Activated CD4-positive, alpha-beta T cell treated with anti-CD3 and anti-CD28 coated beads for 1 hour (primary cell): ENCODE measurements at regions not wholly inside any gene's neighbourhood (a gene's known extent, or its start where the extent isn't known, plus 50 kb on each side); places are given as distances from the start of the nearest gene placed in this dataset.

Experiments
- DNase-seq: peaks from one replicate; pipeline ENCODE4 v3.0.0-alpha.2; 2020

DNA sequence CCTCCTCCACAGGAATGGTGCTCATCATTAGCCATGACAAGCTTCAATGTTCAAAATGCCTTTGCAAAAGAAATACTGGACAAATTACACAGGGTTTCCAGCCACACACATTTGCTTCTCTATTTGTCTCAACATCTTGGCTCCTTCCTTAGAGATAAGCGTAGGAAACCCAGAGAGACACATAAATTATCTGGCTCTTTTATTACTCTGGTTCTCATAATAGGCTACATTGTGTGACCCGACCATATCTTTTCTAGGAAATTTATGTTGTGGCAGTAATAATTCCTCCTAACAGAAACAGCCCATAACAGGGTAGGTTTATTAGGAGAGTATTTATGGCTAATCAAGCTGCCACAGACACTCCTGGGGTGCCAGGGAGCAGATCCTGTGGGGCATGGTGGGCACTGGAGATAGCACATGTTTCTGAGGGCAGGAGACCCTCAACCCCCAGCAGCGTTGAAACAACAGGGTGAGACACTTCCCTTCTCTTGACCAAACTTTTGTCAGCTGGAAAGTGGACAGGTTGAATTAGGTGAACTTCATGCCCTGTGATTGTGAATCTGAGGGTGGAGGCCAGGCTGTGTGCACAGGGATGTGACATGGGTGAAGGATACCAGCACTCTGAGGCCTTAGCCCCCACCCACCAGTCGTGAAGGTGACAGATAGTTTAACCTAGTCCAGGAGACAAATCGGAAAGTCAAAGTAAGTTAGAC, 295.9 kb upstream of the ZNF32 start:
- no peak for DNase-seq

DNA sequence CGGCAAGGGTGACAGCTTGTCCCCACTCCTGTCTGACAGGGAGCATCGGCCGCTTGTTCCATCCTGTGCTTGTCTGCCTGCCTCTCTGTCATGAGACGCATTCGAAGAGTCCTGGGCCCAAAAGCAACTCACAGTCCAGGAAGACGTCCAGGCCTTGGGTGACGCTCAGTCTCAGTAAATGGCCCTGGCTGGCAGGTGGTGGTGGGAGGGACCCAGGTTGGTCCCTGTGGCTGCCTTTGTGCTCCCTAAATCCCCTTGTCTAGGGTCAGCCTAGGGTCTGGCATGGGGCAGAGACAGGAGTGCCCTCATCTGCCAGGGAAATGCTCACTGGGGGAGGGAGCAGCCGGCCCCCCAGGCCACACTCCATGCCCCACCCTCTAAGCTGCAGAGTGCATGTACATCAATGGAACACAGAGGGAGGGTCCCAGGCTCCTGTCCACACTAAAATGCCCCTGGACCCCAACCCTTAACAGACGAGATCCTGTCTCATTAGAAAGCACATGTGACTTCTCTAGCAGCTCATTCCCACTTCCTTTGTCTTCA, 295.2 kb upstream of the ZNF32 start:
- no peak for DNase-seq

DNA sequence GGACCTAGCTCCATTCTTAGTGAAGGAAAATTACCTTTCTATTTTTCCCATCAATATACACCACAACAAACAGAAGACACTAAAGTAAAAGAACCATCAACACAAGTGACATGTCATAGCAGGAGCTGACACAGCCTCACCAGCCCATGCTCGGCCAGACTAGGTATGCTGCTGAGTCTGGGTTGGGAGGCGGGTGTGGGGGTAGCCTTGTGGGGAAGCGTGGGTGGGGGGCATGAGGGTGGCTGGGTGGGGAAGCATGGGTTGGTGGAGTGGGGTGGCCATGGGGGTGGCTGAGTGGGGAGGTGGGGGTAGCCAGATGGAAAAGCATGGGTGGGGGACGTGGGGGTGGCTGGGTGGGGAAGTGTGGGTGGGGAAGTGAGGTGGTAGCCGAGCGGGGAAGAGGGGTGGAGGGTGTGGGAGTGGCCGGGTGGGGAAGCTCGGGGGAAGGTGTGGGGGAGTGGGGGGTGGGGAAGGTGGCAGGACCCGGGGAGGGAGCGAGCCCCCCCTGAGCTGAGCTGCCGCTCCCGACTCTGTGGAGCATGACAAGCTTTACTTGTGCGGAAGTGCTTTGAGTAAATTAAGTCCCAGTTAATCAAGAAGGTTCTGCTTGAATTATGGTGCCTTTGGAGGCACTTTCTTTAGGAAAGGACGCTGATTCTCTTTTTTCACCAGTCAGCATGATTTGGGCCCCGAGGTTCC, 294.6 kb upstream of the ZNF32 start:
- no peak for DNase-seq

DNA sequence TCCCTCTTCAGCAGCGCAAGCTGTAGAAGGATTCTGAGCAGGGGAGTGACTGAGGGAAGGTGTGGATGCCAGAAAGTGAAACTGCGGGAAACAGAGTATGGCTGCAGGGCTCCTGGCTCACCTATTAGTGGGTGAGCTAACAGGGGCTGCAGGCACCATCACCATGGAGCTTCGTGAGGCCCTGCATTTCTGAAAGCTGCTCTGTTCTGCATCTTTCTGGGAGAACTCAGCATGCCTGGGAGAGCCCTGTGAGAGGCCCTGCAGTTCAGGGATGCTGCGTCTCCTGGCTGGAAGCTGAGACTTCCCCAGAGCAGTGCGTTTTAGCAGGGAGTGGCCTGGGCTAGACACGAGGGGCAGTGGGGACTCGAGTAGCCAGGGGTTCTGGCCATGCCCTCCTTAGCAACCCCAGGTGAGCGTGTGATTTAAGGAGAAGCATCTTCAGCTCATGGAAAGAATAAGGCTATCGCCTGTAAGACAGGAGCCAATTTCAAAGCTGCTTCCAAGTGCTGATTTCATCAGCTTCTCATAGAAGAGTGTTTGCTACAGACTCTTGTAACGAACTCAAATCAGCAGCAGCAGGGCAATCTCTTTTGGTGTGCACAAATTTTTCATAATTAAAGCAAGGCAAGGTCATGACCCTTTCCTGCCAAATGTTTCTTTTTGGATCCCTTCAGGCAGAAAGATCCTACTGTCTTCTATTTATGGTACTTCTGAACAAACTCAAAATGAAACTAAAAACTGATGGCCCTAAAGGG, 293.6 kb upstream of the ZNF32 start:
- DNase-seq, result no peak

DNA sequence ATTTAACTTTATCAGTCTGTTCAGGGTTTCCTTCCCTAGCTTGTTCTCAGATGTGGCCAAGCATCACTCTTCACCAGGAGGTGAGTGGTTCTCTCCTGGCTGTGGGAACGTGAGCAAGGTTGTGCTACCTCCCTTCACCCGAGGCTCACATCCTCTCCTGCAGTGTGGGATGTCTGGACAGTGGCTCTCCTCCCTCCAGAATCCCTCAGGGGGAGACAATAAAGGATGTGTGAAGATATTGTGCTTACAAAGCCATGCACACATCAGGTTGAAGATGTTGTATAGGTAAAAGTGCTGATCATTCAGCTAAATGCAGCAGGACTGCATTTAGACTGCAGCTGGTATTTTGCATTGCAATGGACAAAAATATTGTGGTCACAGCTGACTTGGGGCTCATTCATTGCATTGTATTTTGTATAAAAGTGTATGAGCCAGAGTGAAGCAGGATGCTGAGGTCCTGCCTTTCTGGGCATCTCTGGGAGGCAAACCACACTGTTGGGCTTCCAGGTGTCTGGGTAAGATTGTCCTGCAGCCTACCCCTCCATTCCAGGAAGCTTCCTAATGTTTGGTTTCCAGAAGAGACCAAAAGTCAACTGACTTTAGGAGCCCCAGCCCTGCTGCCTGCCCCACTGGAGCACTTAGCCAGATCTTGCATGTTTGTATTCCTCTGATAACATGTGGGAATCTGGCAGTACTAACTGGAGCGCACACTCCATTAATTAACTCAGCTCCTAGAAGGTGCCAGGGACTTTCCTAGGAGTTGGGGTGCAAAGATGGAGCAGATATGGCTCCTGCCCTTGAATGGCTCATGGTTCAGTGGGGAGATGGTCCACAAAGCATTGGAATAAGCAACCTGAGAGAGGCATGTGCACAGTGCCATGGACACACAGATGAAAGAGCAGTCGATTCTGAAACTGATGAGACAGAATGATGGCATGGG, 292.5 kb upstream of the ZNF32 start:
- no peak for DNase-seq

DNA sequence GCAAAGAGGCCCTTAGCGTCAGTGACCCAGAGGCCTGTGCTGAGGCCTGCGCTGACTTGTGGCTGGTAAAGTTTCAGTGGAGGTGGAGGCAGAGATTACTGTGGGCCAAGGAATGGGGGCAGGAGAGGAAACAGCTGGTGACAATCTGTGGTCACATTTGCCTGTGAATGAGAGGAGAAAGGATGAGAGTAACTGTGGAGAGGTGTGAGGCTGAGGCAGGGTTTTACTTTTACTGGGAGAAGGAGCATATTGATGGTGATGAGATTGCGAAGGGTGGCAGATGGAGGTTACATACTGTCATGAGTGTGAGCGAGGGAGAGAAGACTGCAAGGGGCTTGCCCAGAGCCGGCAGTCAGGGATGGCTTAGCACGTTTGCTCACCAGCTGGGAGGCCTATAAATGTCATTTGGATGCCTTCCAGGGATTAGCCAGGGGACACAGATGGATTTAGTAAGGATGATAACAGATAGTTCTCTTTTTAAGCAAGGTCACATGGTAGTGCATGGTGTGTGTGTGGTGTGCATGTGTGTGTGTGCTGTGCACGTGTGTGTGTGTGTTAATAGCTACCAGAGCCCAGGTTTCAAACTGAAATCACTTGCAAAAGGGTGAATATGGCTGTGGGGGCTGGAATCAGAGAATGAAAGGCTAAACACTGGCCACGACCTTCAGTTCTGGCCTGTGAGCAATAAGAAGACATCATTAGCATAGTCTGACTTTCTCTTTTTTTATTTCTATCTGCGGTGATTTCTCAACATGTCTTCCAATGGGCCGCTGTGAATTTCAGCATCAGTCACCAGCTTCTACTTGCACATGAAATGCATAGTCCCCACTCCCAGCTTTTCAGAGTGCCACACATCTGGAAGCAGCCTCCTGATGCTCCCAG, 291.5 kb upstream of the ZNF32 start:
- no peak for DNase-seq

DNA sequence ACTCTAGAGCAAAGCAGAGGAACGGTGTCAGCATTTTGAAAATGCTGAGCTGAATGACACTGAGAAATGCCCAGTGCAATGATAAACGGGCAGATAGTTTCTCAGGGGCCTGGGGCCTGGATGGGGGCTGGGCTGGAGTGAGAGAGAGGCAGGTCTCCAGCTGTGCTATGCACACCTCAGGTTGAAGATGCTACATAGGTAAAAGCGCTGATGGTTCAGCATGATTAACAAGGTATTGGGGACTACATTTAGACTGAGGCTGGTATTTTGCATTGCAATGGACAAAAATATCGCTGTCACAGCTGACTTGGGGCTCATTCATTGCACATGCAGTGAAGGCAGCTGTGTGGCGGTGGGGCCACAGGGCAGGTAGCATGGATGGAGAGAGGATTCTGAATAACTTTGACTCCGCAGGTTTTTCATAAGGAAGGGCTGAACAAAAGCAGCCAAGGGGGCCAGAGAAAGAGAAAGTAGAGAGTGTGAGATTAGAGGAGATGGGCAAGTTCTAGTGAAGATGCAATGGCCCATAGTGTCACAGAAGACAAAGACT, 290.8 kb upstream of the ZNF32 start:
- no peak for DNase-seq

DNA sequence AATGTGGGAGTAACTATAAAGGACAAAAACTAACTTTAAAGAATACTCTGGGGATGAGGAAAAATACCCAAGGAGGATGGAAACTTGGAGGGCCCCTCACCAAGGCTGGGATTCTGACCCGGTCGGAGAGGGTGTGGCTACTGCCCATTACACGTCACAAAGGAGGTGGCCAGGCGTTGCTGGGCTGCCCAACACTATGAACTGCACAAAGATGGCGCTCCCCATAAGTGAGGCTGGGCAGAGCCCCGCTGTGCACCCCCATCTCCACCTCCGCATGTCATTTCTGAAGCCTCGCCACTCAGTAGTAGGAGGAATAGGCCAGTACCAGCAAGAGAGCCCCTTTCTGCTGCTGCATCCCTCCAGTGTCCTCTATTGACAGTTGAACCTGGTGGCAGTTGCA, 290.1 kb upstream of the ZNF32 start:
- DNase-seq, result no peak

DNA sequence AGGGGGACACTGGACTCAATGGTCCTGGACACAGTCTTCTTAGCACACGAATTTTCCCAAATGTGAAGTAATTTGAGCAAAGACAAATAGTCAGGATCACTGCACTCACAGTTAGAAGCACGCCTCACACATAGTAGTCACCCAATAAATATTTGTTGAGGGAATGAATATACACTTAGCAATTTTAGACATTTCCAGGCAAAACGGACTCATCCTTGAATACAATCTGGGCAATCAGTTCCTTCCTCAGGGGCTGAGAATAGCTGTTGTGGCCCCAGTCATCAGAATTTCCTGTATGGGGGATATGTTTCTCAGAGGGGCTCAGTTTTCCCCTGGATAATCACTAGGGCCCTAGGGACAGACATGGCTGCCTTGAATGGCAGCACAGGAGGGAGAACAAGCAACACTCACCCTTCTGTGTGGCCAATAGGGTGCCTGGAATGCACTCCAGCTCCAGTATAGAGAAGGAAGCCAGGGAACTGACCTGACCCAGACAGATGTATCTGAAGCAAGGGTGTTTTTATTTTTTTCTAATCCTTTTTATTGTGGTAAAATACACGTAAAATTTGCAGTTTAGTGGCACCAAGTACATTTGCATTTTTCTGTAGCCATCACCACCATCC, 282.7 kb upstream of the ZNF32 start:
- DNase-seq, result no peak

DNA sequence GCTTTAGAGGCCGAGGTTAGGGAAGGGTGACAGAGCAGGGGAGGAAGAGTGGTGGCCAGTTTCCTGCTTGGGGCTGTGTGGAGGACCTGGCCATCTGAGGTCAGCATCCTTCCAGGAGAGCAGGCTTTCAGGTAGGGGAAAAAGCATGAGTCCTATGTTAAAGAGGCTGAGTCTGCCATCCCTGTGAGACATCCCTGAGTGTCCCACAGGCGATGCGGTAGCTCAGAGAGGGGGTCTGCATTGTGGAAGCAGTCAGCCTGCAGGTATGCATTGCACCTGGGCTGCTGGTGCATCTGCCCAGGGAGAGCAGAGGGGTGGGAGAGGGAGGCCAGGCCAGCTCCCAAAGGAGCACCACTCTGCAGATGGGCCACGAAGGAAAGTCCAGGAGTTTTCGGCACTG, 282.1 kb upstream of the ZNF32 start:
- no peak for DNase-seq

DNA sequence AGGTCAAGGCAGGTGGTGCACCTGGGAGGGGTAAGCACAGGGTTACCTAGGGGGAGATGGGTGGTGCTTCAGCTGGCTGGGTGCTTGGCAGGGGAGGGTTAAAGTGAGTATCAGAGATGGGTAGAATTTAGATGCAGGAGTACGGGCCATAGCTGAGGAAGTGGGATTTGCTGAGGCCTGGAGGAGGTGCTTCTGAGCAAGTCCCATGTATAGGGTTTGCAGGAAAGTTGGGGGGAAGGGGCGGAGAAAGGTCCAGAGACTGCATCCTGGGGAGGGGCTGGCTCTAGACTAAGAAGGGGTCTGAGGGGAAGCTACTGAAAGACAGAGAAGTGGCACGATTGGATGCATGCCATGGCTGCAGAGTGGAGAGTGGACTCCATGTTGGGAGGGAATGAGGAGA, 281.6 kb upstream of the ZNF32 start:
- DNase-seq, result no peak

DNA sequence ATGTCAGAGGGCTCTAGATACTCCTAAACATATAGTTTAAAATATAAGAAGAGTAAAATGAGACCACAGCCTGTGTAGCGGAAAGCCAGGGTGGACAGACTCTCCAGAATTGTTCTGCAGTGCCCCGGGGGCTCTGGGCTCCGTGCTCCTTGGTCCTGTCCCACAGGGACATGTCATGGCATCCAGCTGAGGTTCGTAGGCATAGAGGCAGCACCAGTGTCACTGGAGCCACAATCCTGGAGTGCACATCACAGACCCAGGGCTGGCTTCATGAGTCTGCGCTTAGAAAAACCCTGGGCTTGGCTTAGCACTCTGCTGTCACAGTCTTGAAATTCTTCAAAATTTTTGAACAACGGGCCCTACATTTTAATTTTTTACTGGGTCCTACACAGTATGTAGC, 280.4 kb upstream of the ZNF32 start:
- DNase-seq, result no peak

DNA sequence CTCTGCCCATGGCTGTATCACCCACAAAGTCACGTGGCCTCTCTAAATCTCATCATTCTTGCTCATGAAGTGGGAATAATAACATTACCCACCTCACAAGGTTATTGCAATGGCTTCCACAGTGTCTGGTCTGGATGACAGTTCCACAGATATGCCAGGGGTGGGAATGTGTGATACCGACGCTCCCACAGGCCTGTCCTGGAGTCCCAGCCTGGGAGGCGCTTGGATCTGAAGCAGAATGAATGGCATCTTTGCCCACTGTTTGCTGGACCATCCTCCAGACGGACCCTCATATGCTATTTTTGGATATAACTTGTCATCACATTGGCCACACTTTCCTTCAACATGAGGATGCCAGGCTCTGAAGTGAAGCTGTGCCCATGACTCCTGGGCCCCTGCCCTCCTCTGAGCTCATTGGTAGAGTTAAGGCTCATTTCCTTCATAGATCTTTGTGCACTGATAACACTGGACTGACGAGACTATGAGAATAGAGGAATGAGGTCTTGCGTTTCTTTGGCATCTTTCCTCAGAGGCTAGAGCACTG, 279.8 kb upstream of the ZNF32 start:
- no peak for DNase-seq

DNA sequence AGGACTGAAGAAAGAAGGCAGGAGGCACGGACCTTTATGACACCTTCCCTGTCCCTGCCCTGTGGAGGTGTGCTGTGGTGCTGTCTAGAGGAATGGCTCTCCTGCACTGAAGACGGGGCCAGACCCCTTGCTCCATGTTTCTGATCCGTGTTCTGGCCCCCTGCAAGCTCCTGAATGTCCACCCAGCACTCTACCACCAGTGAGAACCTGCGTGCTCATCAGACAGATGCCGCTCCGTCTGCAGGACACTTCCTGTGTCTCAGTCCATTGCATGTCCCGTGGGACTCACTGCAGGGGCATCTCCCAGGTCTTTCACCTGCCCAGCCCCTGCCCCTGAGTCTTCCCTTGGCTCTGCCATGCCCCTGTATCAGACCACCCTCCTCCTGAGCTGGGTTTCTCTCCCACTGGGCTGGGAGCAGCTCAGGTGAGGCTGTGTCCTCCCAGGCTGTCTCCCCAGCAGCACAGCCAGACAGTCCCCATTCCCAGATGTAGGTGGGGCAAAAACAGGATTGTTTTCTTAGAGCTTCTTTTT, 278.3 kb upstream of the ZNF32 start:
- DNase-seq, result no peak

DNA sequence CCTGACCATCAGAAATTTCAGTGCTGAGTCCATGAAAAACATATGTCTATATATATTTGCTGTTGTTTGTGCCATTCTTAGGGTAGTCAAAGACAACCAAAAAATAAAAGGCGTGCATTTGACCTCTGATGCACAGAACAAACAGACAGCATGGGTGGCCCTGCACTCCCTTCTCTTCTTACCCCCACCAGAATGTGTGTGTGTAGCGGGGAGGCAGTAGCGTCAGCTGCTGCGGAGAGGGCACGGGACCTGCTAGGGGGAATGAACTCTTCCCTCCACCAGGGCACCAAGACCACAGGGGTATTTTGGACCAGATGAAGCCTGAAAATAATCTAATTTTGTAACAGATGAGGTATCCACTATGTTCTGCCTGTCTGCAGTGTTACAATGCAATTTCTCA, 277.7 kb upstream of the ZNF32 start:
- DNase-seq, result no peak

DNA sequence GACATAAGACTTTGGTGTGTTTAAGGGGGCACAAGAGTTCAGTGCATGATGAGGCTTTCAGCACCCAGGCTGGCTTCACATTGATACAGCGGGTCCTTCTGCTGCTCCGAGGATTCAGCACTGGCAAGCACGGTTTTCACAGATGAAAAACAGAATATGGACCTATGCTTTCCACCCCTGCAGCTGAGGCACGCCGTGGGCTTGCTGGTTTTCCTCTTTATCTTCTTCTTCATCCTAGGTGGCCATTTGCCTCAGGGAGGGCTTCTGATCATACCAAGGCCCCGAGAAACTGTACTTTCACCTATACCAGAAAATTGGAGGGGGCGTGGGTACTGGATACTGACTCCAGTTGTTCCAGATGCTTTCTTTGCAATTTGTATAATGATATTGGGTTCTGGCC, 277.1 kb upstream of the ZNF32 start:
- DNase-seq, result no peak

DNA sequence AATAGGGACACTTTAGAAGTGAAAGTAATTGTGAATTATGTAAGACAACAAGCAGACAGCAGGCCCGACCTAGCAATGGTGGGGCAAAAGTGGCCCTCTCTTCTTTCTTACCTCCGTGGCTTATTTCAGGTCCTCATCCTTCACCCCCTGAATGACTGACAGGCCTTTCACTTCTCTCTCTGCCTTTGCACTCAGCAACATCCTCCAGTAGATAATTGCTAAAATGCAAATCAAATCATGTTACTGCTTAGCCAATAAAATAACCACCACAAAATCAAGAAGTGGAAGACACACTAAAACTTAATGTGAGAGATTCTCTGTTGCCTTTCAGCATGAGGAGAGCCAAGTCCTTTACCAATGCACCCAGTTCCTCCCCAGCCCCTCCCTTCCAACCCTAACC, 274.6 kb upstream of the ZNF32 start:
- DNase-seq, result no peak

DNA sequence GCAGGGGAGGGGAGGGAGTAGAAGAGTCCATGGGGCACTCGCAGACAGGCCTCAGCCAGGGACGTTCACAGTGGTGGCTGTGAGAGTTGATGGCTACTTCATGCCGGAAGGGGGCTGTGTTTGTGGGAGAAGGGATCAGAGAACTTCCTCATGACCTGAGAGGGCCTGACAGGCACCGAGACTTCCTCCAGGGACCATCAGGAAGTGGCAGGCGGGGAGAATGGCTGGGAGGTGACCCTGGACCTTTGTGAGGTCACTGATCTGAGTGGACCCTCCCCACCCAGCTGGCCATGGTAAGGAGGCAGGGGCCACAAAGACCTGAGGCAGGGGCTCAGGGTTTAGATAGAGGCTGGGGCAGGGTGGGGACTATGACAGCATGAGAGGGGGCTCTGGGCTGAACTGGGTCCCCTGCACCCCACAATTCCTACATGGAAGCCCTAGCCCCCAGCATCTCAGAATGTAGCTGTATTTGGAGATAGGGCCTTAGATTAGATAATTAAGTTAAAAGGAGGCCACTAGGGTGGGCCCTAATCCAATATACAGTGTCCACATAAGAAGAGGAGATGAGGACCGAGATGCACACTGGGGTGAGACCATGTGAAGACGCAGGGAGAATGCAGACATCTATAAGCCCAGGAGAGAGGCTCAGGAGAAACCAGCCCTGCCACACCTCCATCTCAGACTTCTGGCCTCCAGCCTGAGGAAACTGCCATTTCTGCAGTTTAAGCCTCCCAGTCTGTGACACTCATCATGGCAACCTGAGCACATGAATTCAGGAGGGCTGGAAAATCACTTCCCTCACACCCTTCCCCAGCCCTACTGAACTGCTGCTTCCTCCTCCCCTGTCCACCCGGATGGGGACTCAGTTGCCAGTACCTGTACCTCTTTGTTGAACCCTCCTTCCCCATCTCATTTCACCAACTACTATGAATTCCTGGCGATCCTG, 273.9 kb upstream of the ZNF32 start:
- no peak for DNase-seq

DNA sequence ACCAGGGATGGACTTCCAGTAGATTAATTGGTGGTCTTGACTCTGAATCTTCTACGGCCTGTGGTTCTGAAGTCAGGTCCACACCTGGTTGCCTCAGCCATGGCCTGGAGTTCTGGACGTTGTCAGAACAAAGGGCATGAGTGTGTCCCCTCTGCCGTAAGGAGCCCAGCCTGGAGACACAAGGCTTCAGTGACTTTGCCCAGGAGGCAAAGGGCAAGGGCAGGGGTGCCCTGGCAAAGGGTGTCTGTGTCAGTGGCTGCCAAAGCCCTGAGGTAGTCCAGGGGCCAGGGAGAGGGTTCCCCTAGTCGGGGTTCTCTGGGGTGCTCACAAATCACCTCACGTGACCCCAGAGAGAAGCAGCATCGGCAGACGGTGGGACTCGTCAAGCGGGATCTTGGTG, 273.2 kb upstream of the ZNF32 start:
- DNase-seq, result no peak
